Fibroblast of lung (primary cell): ENCODE measurements at regions not wholly inside any gene's neighbourhood (a gene's known extent, or its start where the extent isn't known, plus 50 kb on each side); places are given as distances from the start of the nearest gene placed in this dataset.

Experiments used
- EZH2 ChIP-seq: IDR thresholded peaks from 2 replicates; pipeline ENCODE4 v1.5.1; 2012; ENCODE audit warnings: low read length, control low read depth, mild to moderate bottlenecking; ENCODE audit errors: missing control alignments
- TF ChIP-seq, protein P1 (sequence below), 2 donors: IDR thresholded peaks in 1 of 2; conservative IDR thresholded peaks in 1 of 2; 1 replicate in 1 of 2; 2 replicates in 1 of 2; pipeline ENCODE4 v1.5.1; 2011 to 2012; ENCODE audit warnings: low read length in 2 of 2, control low read depth in 1 of 2, inconsistent platforms in 1 of 2, low read depth in 1 of 2, mild to moderate bottlenecking in 1 of 2

DNA sequence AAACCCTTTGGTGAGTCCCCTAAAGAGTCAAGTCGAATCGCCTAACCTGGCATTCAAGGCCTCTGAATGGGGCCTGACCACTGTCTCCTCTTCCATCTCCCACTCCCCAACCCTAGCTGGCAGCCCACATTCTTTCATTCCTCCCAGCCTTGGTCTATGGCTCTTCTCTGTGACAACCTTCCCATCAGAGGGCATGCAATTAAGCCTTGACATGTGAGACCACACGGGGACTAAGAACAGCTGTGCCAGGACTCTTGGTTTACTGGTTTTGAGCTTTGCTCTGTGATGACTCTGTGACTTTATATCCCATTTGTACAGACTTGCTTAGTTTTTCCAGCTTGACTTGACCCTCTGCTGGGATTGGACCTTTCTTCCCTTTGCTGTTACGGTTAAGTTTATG lies 116.6 kb downstream of the BUB3 start:
- TF ChIP-seq, protein P1, sequence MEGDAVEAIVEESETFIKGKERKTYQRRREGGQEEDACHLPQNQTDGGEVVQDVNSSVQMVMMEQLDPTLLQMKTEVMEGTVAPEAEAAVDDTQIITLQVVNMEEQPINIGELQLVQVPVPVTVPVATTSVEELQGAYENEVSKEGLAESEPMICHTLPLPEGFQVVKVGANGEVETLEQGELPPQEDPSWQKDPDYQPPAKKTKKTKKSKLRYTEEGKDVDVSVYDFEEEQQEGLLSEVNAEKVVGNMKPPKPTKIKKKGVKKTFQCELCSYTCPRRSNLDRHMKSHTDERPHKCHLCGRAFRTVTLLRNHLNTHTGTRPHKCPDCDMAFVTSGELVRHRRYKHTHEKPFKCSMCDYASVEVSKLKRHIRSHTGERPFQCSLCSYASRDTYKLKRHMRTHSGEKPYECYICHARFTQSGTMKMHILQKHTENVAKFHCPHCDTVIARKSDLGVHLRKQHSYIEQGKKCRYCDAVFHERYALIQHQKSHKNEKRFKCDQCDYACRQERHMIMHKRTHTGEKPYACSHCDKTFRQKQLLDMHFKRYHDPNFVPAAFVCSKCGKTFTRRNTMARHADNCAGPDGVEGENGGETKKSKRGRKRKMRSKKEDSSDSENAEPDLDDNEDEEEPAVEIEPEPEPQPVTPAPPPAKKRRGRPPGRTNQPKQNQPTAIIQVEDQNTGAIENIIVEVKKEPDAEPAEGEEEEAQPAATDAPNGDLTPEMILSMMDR (conservative IDR thresholded peaks at IDR 0.05 in 1 of 2, IDR thresholded peaks at IDR 0.05 in 1 of 2; ENCODE audit: low read depth in 1 of 2, low read length in 2 of 2) = no peak
- no peak for TF ChIP-seq EZH2
